Effector CD4-positive, alpha-beta T cell (primary cell): ENCODE measurements at regions not wholly inside any gene's neighbourhood (a gene's known extent, or its start where the extent isn't known, plus 50 kb on each side); places are given as distances from the start of the nearest gene placed in this dataset.

Experiments
- DNase-seq: peaks from one replicate; pipeline ENCODE4 v3.0.0-alpha.2; 2020

- no peak for DNase-seq
Observed at GRCh38 chr2:18176679-18177215, 298.3 kb downstream of the KCNS3 start.

GRCh38 chr2:18172607-18173006 lies 294.1 kb downstream of the KCNS3 start:
- DNase-seq: no peak

DNA sequence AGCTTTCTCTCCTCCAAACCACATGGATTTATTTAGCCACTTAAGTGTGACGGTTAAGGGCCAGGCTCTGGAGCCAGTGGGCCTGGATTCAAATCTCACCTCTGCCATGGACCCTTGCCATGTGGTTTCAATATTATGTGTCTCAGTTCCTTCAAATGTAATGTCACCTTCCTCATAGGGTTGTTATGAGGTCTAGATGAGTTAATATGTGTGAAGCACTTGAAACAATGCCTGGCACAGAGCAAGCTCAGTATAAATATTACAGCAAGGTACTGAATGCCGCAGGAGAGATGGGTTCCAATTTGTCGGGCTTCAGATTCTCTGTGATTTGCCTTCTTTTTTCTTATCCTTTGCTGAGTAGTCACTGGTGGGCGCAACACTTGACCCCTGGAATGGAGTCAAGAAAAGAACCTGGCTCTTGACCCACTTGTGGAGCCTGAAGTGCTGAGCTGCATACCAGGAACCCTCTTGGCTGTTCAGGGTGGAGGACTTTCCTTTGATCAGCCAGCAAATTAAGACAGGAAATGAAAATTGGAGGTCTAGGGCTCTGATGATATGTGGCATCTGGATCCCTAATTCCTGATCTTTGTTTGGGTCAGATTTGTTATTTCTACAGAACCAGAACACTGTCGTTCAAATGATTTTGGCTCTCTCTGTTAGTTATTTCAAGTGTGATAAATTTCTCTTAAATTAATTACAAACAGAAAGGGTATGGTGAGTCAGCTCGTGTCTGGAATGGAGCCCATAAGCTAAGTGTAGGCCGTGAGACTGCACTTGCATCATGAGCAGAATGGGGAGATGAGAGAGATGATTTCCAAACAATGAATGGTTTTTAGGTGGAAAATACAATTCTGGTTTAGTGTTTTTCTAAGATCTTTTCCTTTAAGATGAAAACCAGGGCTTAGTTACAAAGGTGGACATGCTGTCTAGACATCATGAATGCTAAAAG lies 293.0 kb downstream of the KCNS3 start:
- no peak for DNase-seq

GRCh38 chr2:18170642-18171041 lies 292.2 kb downstream of the KCNS3 start:
- no peak for DNase-seq

DNA sequence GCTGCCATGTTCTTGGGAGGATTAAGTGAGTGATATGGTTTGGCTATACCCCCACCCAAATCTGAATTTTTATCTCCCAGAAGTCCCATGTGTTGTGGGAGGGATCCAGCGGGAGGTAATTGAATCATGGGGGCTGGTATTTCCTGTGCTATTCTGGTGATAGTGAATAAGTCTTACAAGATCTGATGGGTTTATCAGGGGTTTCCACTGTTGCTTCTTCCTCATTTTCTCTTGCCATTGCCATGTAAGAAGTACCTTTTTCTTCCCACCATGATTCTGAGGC lies 291.4 kb downstream of the KCNS3 start:
- DNase-seq: no peak

- DNase-seq: no peak
Observed at GRCh38 chr2:18169121-18169892, 290.8 kb downstream of the KCNS3 start.

DNA sequence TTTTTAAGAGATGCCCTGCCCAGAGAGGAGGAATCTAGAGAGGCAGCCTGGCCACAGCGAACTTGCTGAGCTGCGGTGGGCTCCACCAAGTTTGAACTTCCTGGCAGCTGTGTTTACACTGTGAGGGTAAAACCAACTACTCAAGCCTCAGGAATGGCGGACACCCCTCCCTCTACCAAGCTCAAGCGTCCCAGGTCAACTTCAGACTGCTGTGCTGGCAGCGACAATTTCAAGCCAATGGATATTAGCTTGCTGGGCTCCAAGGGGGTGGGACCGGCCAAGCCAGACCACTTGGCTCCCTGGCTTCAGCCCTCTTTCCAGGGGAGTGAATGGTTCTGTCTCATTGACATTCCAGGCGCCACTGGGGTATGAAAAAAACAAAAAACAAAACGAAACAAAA lies 289.4 kb downstream of the KCNS3 start:
- DNase-seq: no peak

DNA sequence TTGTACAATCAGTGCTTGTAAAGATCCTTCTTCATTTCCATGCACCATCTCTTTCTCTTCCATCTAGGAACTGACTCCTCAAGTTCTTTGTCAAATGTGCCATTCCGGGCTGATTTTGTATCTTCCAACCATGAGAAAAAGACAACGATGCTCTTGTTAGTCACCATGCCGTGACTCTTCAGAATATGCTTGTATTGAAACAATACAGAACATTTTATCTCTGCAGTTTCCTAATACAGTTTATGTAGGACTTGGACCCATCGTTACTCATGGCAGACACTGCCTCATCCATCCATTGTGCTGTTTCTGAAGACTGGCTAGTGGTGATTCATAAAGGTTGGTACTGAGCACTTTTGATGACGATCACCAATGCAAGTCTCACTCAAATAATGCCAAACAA lies 283.2 kb downstream of the KCNS3 start:
- no peak for DNase-seq

- no peak for DNase-seq
Observed at GRCh38 chr2:18159896-18160295, 281.4 kb downstream of the KCNS3 start.

DNA sequence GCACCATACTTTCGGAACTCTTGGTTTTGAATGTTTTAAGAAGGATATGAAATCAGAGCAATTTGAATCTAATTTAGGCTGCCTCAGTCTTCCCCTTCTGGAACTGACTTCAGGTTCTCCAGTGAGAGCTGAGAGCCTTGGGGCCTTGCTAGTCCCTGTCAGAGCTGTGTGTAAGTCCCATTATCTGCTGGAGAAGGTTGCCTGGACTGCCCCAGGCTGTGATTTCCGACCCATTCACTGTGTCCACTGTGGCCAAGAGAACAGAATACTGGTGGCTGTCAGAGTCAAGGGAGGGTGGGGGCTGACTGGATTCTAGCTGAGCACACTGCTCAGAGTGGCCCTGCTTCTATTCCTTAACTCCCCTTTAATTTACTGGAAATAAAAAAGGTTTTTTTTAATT lies 278.0 kb downstream of the KCNS3 start:
- no peak for DNase-seq

- no peak for DNase-seq
Observed at GRCh38 chr2:18156002-18156401, 277.5 kb downstream of the KCNS3 start.

- no peak for DNase-seq
Observed at GRCh38 chr2:18154812-18155211, 276.3 kb downstream of the KCNS3 start.

GRCh38 chr2:18154259-18154658 lies 275.8 kb downstream of the KCNS3 start:
- DNase-seq: no peak

DNA sequence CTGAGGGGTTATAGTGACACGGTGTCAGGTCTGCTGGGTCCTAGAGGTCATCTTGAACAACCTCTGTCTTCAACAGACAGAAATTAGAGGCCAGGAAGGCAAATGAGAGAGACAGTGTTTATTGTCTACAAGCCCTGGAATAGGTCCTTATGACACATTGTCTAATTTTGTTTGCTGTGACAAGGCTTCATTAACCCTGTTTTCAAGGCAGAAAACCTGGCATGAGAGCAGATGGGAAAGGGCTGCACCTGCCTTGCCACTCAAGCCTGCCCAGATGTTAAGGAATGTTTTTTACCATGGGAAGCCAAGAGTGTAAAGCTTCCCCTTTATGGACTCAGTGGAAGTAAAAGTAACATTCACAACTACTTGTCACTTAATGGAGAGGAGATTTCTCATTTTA lies 275.3 kb downstream of the KCNS3 start:
- DNase-seq: no peak

GRCh38 chr2:18151237-18151636 lies 272.8 kb downstream of the KCNS3 start:
- no peak for DNase-seq

DNA sequence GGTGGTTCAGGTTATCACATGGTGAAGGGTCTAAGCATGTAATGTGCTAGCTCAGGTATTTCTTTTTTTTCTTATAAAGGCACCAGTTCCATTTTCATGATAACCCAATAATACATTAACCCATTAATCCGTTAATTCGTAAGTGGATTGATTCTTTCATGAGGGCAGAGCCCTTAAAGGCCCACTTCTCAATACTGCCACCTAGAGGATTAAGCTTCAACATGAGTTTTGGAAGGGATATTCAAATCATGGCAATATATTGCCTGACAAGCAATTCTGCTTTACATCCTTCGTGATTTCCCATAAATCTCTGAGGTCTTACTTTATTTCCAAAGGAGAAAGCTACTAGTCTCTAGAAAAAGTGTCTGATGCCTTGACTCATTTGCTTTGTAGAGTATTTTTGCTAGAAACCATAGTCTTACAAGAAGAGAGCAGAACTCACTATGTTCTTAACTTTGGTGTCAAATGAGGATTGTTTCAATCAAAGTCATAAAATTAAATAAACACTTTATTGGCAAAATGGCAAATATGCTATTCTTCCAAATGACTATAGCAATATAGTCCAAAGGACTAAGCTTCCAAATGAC lies 271.3 kb downstream of the KCNS3 start:
- no peak for DNase-seq

DNA sequence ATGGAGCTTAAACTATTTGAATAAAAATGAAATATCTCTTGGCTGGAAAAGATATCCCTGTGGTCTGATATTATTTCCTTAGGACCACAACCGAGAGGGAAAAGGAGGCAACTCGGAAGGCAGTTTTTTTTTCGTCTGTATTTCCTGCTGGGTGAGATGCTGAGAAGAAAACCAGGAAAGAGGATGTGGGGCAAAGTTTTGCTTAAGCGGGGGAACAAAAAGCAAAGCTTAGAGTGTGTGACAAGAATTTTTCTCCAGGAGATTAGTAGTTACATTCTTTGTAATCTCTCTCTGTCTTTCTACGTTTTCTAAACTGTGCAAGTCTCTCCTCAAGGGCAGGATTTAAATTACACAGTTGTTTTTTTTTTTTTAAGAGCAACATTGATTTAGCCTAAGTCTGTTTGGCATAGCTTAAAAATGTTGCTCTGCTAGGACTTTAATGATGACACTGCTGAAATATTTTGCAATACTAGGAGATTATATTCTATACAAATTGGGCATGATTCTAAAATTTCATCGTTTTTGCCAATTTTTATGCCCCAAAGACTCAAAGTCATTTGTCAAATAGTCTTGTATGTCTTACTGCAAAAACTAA lies 258.5 kb downstream of the KCNS3 start:
- no peak for DNase-seq

GRCh38 chr2:18133310-18133709 lies 254.8 kb downstream of the KCNS3 start:
- no peak for DNase-seq

DNA sequence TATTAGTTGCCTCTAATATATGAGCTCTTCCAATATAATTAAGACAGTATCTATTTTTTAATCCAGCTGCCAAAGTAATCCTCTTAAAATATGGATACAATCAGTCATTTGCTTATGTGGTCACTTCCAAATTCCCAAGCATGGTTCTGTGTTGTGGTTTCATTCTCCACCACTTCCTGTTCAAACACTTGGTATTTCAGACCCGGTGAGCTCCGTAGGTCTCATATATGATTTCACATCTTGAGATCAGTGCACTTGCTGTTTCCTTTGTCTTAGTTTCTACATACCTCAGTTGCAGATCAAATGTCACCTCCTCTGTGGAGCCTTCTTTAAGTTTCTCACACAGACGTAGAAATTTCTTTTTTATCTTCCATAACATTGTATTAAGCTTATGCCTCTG lies 254.2 kb downstream of the KCNS3 start:
- no peak for DNase-seq

DNA sequence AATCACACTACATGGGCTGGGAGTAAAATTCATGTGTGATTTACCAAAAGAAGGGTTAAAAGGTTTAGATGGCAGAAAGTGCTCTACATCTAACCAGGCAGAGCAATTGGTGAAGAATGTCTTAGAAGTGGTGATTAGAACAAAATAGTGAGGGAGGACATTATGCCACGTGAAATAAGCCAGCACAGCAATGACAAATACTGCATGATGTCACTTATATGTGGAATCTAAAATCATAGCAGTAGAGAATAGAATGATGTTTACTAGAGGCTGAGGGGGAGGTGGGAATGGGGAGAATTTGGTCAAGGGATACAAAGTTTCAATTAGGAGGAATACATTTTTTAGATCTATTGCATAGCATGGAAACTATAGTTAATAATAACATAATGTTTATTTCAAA lies 253.3 kb downstream of the KCNS3 start:
- no peak for DNase-seq

DNA sequence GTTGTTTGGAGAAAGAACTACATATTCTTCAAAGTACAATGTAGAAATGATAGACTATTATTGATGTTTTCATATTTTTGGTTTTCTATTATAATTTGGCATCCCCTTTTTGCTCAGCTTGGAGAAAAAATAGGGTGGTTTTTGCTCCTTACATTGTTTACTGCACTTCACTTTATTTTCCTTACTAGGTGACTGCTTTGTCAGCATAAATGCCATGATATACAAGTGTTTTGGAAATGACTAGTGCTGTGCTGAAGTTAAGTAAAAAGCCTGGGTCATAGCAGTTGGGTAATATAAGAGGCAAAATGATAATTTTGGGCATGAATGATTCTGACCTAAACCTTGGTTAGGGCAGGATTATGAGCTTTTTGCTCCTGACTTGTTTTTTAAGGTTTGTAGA lies 250.9 kb downstream of the KCNS3 start:
- DNase-seq: no peak

GRCh38 chr2:18125303-18125702 lies 246.8 kb downstream of the KCNS3 start:
- DNase-seq: no peak

- no peak for DNase-seq
Observed at GRCh38 chr2:18124116-18124835, 245.8 kb downstream of the KCNS3 start.
